GM21825 (cell line): ENCODE measurements at regions not wholly inside any gene's neighbourhood (a gene's known extent, or its start where the extent isn't known, plus 50 kb on each side); places are given as distances from the start of the nearest gene placed in this dataset.

Experiments used
- ATAC-seq: cut with Tn5 transposase; IDR thresholded peaks from one replicate; pipeline ENCODE4 v1.9.1; 2021; ENCODE audit warnings: mild to moderate bottlenecking, moderate library complexity; ENCODE audit not compliant: unreplicated experiment

DNA sequence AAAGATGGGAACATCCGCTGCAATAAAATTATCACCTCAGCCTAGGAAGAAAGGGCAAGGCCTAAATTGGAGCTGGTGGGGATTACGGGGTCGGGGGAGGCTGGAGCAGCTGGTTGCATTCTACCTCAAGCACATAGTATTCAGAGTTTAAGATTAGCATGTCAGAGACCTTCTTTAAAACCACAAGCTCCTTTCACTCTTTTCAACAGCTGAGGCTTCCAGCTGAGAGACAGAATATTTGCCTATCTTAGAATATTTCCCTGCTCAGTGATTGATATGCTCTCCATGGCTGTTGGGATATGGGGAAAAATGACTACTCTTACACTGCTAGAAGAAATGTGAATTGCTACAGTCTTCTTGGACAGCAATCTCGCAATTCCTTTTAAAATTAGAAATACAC, 248.6 kb downstream of the TBX15 start:
- ATAC-seq: no peak

DNA sequence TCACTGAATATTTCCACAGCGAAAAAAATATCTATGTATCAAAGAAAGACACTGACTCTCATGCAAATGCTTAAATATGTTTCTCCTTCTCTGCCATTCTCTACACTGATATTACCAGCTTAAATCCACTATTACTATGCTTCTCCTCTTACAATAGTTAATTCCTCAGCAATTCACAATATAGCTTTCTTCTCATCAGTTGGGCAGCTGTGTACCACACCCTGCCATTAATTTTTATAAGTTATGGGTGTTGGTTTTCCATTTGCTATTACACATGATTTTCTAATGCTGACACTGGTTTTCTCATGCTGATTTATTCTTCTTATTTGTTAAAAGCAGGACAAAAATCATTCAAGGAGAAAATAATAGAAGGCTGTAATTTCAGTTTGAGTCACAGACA, 251.8 kb downstream of the TBX15 start:
- no peak for ATAC-seq

DNA sequence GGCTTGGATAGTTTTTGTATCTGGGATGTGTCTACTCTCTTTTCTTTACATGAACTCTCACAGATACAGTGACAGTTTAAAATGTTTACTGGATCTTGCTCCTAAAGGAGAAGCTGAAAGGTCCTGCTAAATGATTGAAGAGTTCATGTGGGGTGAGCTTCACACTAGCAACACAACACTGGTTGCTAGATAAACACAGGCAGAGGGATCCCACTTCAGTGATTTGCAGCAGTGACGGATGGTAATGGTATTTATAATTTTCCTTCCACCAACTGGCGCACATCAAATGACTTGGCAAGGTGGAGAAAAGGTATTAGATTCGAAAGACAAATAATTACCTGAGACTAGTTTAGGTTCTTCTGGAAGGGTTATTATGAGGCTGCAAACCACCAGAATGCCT, 270.2 kb downstream of the TBX15 start:
- ATAC-seq: no peak

DNA sequence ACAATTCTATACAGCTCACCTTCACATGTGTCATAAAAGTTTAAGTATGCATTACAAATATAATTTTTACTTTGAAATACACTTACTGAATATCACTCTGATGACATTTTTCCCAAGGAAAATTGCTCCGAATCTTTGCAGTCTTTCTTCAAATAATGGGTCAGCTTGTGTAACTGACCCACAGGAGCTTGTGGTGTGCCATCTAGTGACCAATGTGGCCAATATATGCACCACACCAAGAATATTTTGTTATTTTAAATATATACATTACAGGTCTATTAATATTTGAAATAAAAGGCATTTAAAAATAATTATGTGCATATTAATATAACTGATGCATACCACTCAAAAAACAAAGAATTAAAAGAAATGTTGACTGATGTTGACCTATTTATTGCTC, 271.4 kb downstream of the TBX15 start:
- ATAC-seq: no peak

DNA sequence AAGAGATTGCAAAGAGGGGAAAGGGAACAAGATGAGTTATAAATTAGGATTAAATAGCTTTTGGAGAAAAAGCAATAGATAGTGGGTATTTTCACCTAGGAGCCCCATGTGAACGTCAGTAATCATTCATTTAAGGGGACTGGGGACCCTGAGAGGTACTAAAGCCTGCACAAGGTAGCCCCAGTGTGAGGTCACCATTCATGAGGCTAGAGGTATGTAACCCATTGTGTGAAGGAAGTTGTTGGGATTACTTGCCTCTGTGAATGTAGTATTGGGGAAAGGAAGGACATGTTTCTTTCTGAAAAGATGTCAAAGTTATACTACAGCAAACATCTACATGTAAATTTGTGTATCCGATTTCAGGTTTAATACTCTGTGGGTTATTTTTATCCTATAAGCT, 276.8 kb downstream of the TBX15 start:
- ATAC-seq: no peak

DNA sequence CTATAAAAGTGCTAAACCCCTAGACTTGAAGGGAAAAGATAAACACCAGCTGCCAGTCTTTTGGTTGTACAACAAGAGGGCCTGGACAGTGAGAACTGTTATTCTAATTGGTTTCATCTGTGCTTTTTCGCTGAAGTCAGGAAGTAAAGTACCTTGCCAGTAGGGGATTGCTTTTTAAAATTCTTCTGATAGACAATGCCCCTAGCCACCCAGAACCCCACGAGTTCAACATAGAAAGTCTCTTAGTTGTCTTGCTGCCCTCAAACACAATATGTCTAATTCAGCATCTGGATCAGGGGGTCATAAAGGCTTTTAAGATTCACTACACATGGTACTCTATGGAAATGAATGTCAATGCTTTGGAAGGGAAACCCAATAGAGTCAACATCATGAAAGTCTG, 289.2 kb downstream of the TBX15 start:
- no peak for ATAC-seq

DNA sequence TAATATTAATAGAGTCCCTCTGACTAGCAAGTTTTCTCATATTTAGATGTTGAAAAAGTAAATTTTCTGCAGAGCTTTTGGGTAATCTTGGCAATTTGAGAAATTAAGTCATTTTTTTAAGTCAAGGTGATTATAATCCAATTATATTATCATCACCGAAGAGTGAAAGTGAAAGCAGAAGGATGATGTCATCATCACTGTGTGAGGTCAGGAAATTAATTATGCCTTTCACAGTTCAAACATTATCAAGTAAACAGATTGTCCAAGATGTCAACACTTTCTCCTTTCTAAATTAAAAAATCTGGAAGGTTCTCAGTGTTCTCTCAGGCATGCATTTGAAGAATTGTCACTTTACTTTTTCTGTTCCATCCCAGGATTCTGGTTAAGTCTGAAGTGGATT, 296.0 kb downstream of the TBX15 start:
- no peak for ATAC-seq

DNA sequence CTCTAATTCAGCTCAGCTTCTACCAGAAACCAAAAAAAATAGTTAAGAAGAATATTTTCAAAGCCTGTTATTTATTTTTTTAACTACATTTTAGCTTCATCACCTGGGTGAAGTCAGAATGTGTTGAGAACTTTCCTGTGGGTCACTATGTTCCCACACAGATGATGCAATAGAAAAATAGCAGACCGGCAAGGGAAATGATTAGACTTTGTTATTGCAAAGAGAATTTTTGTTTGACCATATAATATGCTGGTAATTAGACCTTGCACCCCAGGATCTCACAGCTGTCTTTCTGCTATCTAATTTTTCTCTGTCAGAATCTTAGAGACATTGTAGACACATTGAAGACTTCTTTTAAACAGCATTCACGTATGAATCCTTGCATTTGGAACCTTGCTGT, 299.3 kb downstream of the TBX15 start:
- no peak for ATAC-seq

DNA sequence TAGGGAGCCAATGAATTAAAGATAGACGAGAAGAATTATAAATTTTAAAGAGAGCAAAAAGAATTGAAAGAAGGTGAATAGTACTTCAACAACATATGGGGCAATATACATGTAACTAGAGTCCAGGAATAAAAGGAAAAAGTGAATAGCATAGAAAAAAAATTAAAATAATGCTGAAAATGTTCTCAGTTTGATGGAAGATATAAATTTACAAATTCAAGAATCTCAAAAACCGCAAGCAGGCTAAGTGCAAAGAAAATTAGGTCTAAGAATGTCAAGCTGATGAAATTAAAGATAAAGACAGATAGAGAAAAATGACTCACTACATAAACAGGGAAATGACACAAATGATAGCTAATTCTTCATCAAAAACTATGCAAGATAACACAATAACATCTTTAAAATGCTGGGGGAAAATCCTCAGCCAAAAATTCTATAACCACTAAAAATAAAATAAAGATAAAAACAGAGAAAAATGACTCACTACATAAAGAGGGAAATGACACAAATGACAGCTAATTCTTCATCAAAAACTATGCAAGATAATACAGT, 326.3 kb downstream of the TBX15 start:
- ATAC-seq: no peak

DNA sequence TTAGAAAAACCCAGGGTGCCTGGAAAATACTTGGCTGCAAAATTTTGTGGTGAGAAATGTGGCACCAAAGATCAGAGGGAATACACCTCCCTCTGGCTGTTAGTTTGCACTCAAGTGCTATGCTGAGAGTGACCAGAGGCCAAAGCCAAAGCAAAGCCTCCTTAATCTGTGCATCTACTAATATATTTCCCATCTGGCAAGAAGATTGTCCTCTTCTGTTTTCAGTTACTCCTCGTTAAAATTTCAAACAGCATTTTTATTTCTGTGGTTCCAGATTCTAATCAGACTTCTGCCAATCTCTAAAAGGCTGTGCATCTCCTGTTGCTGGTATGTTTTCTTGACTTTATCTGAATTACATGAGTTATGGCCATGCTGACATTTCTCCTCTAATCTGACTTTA, 327.4 kb downstream of the TBX15 start:
- no peak for ATAC-seq

DNA sequence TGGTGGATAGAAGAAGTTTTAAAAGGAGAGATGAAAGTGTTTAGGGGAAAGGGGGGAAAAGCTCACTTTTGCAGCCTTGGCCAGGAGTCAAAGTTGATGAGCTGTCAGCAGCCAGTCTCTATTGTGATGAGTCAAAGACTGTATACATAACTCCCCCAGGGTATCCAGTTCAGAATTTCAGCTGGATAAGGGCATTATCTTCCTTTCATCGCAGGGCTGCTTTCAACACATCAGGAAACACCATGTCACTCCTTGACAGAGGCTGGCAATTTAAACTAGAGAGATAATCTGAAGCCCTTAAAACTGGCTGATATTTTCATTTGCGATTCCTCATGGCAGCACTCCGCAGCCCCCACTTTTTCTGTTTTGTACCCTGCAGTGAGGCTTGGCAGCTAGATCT, 328.5 kb downstream of the TBX15 start:
- no peak for ATAC-seq

DNA sequence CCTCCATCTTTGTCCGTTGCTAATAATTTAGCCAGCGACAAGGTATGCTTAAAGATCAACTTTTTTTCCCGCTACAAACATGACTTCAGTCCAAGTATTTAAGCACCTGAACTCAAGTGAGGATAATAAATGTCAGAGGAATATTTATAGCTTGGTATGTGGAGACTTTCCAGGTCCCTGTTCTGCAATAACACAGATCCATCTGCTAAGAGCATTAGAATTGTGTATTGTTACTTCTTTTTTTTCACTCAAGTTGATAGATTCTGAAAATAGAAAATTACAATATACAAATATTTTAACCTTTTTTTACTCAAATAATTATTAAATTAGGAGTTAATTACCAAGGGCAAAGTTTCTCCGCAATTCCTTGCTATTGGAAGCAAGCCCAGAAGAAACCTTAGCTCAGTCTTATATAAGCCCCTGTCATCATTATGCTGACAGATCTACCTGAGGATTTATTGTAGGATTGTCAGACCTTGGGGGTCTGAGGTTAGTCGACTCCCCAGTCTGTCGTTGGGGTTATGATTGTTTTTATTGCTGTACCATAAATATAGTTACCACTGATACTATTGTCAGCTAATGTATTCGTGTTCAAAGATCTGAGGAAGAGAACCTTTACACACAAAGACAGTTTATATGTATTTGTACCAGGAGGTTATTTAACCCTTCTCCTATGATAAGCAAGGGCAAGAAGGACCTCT, 337.9 kb downstream of the TBX15 start:
- no peak for ATAC-seq

DNA sequence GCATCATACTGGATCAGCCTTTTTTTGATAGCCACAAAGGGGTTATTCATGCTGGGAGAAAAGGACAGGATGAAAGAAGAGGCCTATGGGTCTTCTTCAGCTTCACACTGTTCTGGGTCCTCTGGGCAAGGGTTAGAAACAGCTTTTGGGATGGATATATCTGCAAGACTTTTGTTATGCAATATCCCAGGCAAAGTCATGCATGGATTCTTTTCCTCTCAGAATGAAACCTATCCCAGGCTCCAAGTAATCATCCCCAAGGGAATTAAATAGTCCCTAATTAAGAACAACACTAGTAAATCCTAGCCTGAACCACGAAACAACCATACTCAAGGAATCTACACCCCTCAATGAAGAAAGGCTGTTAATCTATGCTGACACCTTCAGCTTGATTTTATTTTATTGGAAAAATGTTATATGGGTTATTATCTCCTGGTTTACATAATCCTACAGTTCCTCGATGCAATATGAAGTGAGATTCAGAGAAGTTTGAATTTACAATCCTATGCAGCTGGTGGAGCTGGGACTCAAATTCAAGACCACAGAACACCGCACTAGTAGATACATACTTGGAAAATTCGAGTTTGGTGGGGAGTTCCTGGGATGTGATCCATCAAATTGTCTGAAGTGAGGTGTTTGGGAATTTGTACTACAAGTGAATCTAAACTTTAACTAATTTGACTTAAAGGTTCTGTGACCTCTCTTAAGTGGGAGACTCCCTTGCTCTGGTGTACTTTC, 338.6 kb downstream of the TBX15 start:
- no peak for ATAC-seq

DNA sequence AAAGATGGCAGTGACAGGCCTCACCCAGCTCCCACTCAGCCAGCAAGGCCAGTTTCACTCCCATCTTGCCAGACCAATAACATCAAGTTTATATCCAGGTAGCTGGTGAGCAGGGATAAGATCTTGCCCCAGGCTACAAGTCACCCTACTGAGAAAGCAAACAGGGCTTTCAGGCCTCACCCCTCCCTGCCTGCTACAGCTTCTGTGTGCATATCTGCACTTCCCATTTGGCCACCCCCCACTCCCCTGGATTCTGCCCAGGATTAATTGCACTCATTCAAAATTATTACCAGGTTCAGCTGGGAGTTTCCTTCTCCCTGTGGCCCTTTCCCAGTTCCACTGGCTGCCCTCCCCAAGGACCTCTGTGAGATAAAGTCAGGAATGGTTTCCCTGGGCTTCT, 352.1 kb downstream of the TBX15 start:
- ATAC-seq: no peak

DNA sequence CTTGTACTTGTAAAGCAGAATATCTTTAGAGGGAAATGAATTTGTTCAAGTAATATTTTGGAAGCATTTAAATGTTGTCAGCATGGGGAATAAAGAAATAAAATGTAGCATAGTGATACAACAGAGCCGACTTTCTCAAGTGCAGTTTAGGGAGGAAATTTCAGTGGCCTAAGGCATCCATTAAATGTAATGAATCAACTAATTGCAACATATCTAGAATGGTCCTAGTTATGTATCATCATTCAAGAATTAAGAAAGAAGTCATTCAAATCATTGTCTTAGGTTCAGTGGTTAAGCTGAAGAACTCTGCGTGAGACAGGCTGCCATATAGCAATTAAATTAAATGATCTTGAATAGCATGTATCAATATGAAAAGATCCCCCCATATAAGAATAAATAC, 360.7 kb downstream of the TBX15 start:
- ATAC-seq: no peak

DNA sequence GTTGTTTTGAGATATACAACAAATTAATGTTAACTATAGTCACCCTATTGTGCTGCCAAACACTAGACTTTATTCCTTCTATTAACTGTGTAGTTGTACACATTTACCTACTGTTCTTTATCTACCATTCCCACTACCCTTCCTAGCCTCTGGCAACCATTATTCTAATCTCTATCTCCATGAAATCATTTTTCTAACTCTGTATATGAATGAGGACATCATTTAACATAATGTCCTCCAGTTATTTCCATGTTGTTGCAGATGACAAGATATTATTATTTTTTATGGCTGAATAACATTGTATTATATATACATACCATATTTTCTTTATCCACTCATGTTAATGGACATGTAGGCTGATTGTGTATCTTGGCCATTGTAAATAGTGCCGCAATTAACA, 366.3 kb downstream of the TBX15 start:
- no peak for ATAC-seq

DNA sequence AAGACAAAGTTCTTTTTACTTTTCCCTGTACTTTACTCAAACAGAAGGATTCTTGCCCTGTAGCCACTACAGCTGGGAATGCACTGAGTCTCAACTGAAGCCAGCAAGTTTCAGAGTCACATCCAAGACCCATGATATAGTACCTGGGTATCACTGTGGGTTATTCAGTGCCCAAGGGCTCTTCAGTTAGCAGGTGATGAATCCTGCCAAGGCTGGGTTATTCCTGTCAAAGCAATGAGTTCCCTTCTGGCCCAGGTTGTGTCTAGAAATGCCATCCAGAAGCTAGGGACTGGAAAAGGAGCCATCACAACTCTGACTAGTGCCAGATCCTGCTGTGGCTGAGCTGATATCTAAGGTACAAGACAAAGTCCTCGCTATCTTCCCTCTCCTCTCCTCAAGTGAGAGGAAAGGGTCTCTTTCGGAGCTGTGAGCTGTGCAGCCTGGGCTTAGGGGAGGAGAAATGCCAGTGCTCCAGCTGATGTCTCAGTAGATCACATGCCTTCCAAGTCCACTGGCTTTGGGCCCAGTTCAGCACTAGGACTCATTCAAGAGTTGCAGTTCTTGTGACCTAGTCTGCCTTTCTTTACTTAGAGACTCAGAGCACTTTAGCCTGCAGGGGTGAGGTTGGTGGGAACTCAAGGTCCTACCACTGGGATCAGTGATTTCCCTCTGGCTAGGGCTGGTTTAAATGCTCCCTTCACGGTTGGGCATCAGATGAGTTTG, 369.4 kb downstream of the TBX15 start:
- no peak for ATAC-seq

DNA sequence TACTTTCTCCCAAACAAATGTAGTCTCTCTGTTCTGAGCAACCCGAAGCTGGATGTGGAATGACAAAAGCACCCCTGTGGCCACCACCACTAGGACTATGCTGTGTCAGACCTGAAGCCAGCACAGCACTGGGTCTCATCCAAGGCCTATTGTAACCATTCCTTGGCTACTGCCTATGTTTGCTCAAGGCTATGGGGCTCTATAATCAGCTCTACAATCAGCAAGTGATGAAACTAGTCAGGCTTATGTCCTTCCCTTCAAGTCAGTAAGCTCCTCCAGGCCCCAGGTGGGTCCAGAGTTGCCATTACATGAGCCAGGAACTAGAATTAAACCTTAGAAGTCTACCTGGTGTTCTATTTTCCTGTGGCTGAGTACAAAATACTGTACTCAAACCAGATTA, 370.2 kb downstream of the TBX15 start:
- ATAC-seq: no peak

DNA sequence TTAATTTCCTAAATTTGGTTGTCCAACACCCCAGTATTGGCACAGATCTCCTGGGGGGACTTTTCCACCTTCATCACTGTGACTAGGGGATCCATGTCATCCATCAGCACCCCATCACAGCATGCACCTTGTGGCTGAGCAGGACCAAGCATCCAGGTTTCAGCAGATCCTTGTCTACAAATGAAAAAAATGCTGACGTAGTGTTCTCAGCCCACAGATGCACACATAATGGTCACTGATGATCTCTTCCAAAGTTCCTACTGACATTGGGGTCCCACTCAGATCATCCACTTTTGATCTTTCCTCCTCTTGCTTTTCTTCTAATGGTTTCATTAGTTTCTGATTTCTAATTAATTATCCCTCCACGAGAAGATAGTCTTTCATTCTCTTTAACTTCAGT, 373.1 kb downstream of the TBX15 start:
- no peak for ATAC-seq

DNA sequence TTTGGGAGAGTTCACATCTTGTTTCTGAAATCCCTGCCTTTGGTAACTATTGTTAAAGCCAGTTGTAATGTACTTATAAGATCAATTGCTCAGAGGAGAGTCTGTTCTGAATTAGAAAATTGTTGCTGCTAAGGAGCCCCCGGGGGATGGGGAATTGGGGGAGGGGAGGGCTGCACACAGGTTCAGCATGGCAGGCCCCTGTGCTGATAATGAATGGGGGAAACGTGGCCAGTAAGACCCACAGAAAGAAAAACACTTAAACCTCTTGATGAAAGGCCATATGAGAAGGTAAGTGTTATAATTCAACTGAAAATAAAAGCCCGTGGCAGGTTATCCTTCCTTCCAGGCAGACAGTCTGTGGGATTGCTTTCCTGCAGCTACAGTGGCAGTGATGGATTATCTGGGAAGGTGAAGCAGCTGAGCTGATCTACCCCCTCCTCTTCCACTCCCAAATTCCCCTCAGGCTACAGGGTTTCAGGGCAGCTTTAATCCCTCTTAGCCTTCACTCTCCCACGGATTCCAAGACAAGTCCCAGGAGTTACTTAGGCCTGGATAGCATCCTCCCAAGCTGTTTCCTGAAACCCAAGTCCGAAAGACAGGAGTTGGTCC, 398.8 kb downstream of the TBX15 start:
- no peak for ATAC-seq

DNA sequence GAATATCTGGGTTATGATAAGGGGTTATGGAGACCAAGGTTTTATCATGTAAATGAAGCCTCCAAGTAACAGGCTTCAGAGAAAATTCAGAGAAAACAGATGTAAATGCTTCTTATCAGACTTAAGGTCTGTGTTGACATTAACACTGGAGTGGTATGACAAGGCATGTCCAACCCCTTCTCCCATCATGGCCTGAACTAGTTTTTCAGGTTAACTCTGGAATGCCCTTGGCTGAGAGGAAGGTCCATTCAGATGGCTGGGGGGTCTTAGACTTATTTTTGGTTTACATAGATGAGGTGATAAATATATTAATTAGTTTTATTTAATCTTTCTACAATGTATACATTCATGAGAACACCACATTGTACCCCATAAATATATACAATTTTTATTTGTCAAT, 399.6 kb downstream of the TBX15 start:
- no peak for ATAC-seq
